Suprapubic skin (tissue), 4 donors: ENCODE measurements at regions not wholly inside any gene's neighbourhood (a gene's known extent, or its start where the extent isn't known, plus 50 kb on each side); places are given as distances from the start of the nearest gene placed in this dataset.

Experiments
- CTCF ChIP-seq, 2 donors: fragments of 200-600 bp in 1 of 2; fragments of 450-650 bp in 1 of 2; sonication (generic) in 1 of 2; IDR thresholded peaks; one replicate each; pipeline ENCODE4 v1.5.1; 2016 to 2019; ENCODE audit warnings: antibody characterized with exemption in 2 of 2, mild to moderate bottlenecking in 1 of 2, moderate library complexity in 1 of 2
- EP300 ChIP-seq: sonication (generic); formaldehyde crosslinking; IDR thresholded peaks from one replicate; pipeline ENCODE4 v1.6.1; 2017; ENCODE audit warnings: antibody characterized with exemption
- POLR2A ChIP-seq, 2 donors: fragments of 450-650 bp; IDR thresholded peaks; one replicate each; pipeline ENCODE4 v1.6.1; 2017; ENCODE audit warnings: antibody characterized with exemption in 2 of 2, mild to moderate bottlenecking in 2 of 2, moderate library complexity in 2 of 2
- POLR2AphosphoS5 ChIP-seq, 3 donors: sonication (generic); formaldehyde crosslinking; IDR thresholded peaks; one replicate each; pipeline ENCODE4 v1.6.1; 2017; ENCODE audit warnings: antibody characterized with exemption in 3 of 3

- TF ChIP-seq EP300 (no peak), CTCF (IDR thresholded peaks at IDR 0.05) (no peak), POLR2A (IDR thresholded peaks at IDR 0.05) (no peak), POLR2AphosphoS5 (IDR thresholded peaks at IDR 0.05) (no peak)
Observed at GRCh38 chr16:49961089-49961488, 63.9 kb upstream of the CNEP1R1 start.
